Suprapubic skin (tissue), 4 donors: ENCODE measurements at regions not wholly inside any gene's neighbourhood (a gene's known extent, or its start where the extent isn't known, plus 50 kb on each side); places are given as distances from the start of the nearest gene placed in this dataset.

Experiments
- DNase-seq, 2 donors: peaks; one replicate each; pipeline ENCODE4 v3.0.0-alpha.2; 2019; ENCODE audit warnings: low spot score in 2 of 2
- H3K27ac ChIP-seq: fragments of 200-600 bp; sonication (generic); one replicate; pipeline ENCODE4 v1.5.1; 2019
- H3K27me3 ChIP-seq: fragments of 200-600 bp; sonication (generic); one replicate; pipeline ENCODE4 v1.5.1; 2019
- H3K36me3 ChIP-seq: fragments of 200-600 bp; sonication (generic); one replicate; pipeline ENCODE4 v1.5.1; 2019
- H3K4me1 ChIP-seq: fragments of 200-600 bp; sonication (generic); one replicate; pipeline ENCODE4 v1.5.1; 2019
- H3K4me3 ChIP-seq: fragments of 200-600 bp; sonication (generic); one replicate; pipeline ENCODE4 v1.5.1; 2019; ENCODE audit warnings: mild to moderate bottlenecking
- H3K9me3 ChIP-seq: fragments of 200-600 bp; sonication (generic); one replicate; pipeline ENCODE4 v1.5.1; 2019
- EP300 ChIP-seq: sonication (generic); formaldehyde crosslinking; IDR thresholded peaks from one replicate; pipeline ENCODE4 v1.6.1; 2017; ENCODE audit warnings: antibody characterized with exemption
- POLR2A ChIP-seq, 2 donors: fragments of 450-650 bp; IDR thresholded peaks; one replicate each; pipeline ENCODE4 v1.6.1; 2017; ENCODE audit warnings: antibody characterized with exemption in 2 of 2, mild to moderate bottlenecking in 2 of 2, moderate library complexity in 2 of 2
- POLR2AphosphoS5 ChIP-seq, 3 donors: sonication (generic); formaldehyde crosslinking; IDR thresholded peaks; one replicate each; pipeline ENCODE4 v1.6.1; 2017; ENCODE audit warnings: antibody characterized with exemption in 3 of 3
- WGBS: methylation state at CpG from one replicate; pipeline ENCODE4 v1.1.5; 2018; 5-methylcytosine and 5-hydroxymethylcytosine counted together
- TF ChIP-seq, protein P1 (sequence below), 2 donors: fragments of 200-600 bp in 1 of 2; fragments of 450-650 bp in 1 of 2; sonication (generic) in 1 of 2; IDR thresholded peaks; one replicate each; pipeline ENCODE4 v1.5.1; 2016 to 2019; ENCODE audit warnings: antibody characterized with exemption in 2 of 2, mild to moderate bottlenecking in 1 of 2, moderate library complexity in 1 of 2

DNA sequence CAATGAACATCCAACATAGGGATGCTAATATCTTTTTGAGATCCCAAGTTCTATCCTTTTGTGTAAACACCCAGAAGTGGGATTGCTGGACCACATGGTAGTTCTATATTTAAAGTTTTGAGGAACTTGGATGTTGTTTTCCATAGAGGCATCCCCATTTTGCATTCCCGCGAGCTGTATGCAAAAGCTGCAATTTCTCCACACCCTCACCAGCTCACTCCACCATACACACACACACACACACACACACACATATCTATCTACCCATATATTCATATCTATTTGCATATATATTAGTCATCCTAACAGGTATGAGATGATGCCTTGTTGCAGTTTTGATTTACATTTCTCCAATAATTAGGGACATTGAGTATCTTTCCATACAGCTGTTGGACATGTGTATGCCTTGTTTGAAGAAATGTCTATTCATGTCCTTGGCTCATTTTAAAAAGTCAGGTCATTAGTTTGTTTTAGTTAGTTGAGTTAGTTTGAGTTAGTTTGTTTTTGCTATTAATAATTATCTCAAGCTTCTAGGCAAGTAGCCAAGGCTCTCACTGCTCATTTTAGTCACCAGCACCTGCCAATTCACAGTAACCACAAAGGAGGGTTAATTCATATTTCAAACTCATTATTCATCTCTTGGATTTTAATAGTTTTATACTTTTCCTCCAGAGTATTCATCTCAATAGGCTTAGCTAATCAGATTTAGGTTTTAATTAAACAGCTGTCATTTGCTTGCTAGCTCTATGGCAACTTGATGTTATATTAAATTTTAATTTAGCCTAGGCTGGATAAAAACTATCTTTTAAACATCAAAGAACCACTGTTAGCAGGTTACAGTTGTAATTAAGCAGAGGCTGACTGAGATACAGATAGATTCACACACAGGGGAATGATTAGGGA is 1435.9 kb upstream of the TMEM132C start:
- no peaks in the 10 kb centered on the region for H3K36me3 ChIP-seq
- H3K4me3 ChIP-seq = no peak overlapping the region
- no peaks in the 10 kb centered on the region for H3K4me1 ChIP-seq
- no peak overlapping the region for H3K27ac ChIP-seq
- DNase-seq = no peak
- TF ChIP-seq EP300 = no peak
- TF ChIP-seq POLR2AphosphoS5 (IDR thresholded peaks at IDR 0.05) = no peak
- TF ChIP-seq, protein P1, sequence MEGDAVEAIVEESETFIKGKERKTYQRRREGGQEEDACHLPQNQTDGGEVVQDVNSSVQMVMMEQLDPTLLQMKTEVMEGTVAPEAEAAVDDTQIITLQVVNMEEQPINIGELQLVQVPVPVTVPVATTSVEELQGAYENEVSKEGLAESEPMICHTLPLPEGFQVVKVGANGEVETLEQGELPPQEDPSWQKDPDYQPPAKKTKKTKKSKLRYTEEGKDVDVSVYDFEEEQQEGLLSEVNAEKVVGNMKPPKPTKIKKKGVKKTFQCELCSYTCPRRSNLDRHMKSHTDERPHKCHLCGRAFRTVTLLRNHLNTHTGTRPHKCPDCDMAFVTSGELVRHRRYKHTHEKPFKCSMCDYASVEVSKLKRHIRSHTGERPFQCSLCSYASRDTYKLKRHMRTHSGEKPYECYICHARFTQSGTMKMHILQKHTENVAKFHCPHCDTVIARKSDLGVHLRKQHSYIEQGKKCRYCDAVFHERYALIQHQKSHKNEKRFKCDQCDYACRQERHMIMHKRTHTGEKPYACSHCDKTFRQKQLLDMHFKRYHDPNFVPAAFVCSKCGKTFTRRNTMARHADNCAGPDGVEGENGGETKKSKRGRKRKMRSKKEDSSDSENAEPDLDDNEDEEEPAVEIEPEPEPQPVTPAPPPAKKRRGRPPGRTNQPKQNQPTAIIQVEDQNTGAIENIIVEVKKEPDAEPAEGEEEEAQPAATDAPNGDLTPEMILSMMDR (IDR thresholded peaks at IDR 0.05) = no peak
- TF ChIP-seq POLR2A (IDR thresholded peaks at IDR 0.05) = no peak
- no peaks in the 10 kb centered on the region for H3K27me3 ChIP-seq
- peaks cover 3% of the 10 kb centered on the region for H3K9me3 ChIP-seq
- 97% methylated on average over 2 of the region's 2 CpGs for WGBS

DNA sequence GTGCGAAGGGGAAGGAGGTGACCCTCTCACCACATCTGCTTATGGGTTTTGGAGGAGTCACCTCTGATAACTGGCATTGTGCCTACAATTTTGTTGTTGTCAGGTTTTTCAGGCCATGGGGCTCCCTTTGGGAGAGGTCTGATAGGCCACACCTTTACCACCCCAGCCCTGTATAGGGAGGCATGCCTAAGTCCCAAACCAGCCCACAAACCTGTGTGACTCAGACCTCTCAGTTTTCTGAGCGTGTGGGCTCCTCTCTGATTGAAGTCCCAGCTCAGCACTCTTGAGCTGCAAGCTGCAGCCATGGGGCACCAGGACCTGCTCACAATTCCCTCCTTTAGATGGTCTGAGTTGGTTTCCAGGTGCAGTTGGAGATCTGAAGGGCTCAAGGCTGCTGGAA is 1429.3 kb upstream of the TMEM132C start:
- Histone ChIP-seq H3K9me3 (peaks cover 3% of the 10 kb centered on the region), H3K36me3 (no peaks in the 10 kb centered on the region), H3K4me1 (no peaks in the 10 kb centered on the region), H3K27me3 (no peaks in the 10 kb centered on the region), H3K27ac (no peak overlapping the region), H3K4me3 (no peak overlapping the region)
- TF ChIP-seq POLR2AphosphoS5 (IDR thresholded peaks at IDR 0.05) (no peak), EP300 (no peak), POLR2A (IDR thresholded peaks at IDR 0.05) (no peak)
- TF ChIP-seq, protein P1 (IDR thresholded peaks at IDR 0.05) = no peak
- 78% methylated on average over 2 of the region's 2 CpGs for WGBS
- no peak for DNase-seq

GRCh38 chr12:126843915-126844669 is 1422.9 kb upstream of the TMEM132C start:
- TF ChIP-seq POLR2A (IDR thresholded peaks at IDR 0.05) (no peak), POLR2AphosphoS5 (IDR thresholded peaks at IDR 0.05) (no peak), EP300 (no peak)
- TF ChIP-seq, protein P1 (IDR thresholded peaks at IDR 0.05) = no peak
- WGBS = 83% methylated on average over 9 of the region's 9 CpGs
- DNase-seq = no peak

DNA sequence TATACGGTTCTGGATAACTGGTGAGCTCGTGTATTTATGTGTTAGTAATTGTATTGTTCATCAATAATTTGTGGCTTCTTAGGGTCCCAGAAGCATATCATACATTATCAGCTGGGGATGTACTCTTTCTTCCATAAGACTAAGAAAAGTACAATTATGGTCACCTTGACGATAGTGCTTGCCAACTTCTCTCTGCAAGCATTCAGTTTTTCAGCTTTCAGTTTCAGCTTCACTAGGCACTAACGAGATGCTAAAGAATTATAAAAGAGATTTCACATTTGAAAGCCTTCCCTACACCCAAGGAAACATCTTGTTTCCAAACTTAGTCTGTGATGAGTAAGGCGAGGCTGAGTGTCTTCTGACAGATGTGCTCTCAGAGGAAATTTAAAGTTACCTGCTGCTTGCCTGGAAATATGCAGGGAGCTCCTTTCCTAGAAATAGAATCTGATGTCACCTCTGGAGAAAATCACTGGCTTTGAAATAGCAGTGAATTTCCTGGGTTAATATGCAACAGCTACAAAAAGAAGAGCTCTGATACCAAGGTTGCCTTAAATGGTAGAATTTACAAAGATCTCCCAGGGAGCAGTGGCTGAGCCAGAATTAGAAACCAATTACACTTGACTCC is 1419.9 kb upstream of the TMEM132C start:
- no peak overlapping the region for H3K4me3 ChIP-seq
- no peak overlapping the region for H3K27ac ChIP-seq
- TF ChIP-seq EP300 = no peak
- TF ChIP-seq POLR2A (IDR thresholded peaks at IDR 0.05) = no peak
- no peak for TF ChIP-seq POLR2AphosphoS5 (IDR thresholded peaks at IDR 0.05)
- TF ChIP-seq, protein P1 (IDR thresholded peaks at IDR 0.05) = no peak
- peaks cover 3% of the 10 kb centered on the region for H3K9me3 ChIP-seq
- 62% methylated on average over 5 of the region's 5 CpGs for WGBS
- no peaks in the 10 kb centered on the region for H3K36me3 ChIP-seq
- no peak for DNase-seq
- no peaks in the 10 kb centered on the region for H3K27me3 ChIP-seq
- H3K4me1 ChIP-seq = no peaks in the 10 kb centered on the region

More at GRCh38 chr12:126843915-126844669, 1422.9 kb upstream of the TMEM132C start:
- Histone ChIP-seq H3K9me3 (peaks cover 3% of the 10 kb centered on the region), H3K4me3 (no peak overlapping the region), H3K27ac (no peak overlapping the region), H3K4me1 (no peaks in the 10 kb centered on the region), H3K27me3 (no peaks in the 10 kb centered on the region), H3K36me3 (no peaks in the 10 kb centered on the region)
